Body of pancreas (tissue), 4 donors: ENCODE measurements at regions not wholly inside any gene's neighbourhood (a gene's known extent, or its start where the extent isn't known, plus 50 kb on each side); places are given as distances from the start of the nearest gene placed in this dataset.

ENCODE experiments used
- ATAC-seq: fragments of 150-250 bp; one replicate; pipeline ENCODE4 v1.9.1; 2016
- DNase-seq, 4 donors: peaks; one replicate each; pipeline ENCODE4 v3.0.0-alpha.2; 2019
- H3K27ac ChIP-seq, 4 donors: fragments of 200-600 bp; sonication (generic); 1 replicate in 3 of 4; 2 replicates in 1 of 4; pipeline versions ENCODE4 v1.5.1 to v1.6.1; 2016 to 2019; ENCODE audit warnings: mild to moderate bottlenecking in 1 of 4, mixed read lengths in 1 of 4, moderate library complexity in 1 of 4
- H3K27me3 ChIP-seq, 2 donors: fragments of 200-600 bp; sonication (generic); one replicate each; pipeline ENCODE4 v1.6.0; 2016; ENCODE audit warnings: mild to moderate bottlenecking in 1 of 2
- H3K36me3 ChIP-seq, 2 donors: fragments of 200-600 bp; sonication (generic); replicated peaks in 1 of 2; 2 replicates each; pipeline ENCODE4 v1.5.1; 2016; ENCODE audit warnings: low read depth in 2 of 2; ENCODE audit not compliant: insufficient read depth in 1 of 2
- H3K4me1 ChIP-seq: fragments of 200-600 bp; sonication (generic); one replicate; pipeline ENCODE4 v1.6.0; 2016
- H3K4me3 ChIP-seq, 2 donors: fragments of 200-600 bp; sonication (generic); 1 replicate in 1 of 2; 2 replicates in 1 of 2; pipeline ENCODE4 v1.5.1; 2016 to 2019
- H3K9me3 ChIP-seq, 3 donors: fragments of 200-600 bp; sonication (generic); 1 replicate in 2 of 3; 2 replicates in 1 of 3; pipeline ENCODE4 v1.5.1; 2016
- POLR2A ChIP-seq, 3 donors: fragments of 450-650 bp; IDR thresholded peaks; one replicate each; pipeline ENCODE4 v1.6.1; 2016; ENCODE audit warnings: antibody characterized with exemption in 3 of 3, mild to moderate bottlenecking in 2 of 3
- WGBS, 2 donors: methylation state at CpG; one replicate each; pipeline ENCODE4 v1.1.5; 2017; 5-methylcytosine and 5-hydroxymethylcytosine counted together
- intact Hi-C: fragments of 100-400 bp; cut with DNase I; formaldehyde crosslinking; loops from one replicate; pipeline ENCODE4 v1.15.1; 2023
- TF ChIP-seq, protein P1 (sequence below), 7 experiments: fragments of 450-650 bp in 4 of 7; fragments of 200-600 bp in 3 of 7; sonication (generic) in 3 of 7; IDR thresholded peaks; one replicate each; pipeline ENCODE4 v1.5.1; 2016 to 2019; ENCODE audit warnings: antibody characterized with exemption in 7 of 7

DNA sequence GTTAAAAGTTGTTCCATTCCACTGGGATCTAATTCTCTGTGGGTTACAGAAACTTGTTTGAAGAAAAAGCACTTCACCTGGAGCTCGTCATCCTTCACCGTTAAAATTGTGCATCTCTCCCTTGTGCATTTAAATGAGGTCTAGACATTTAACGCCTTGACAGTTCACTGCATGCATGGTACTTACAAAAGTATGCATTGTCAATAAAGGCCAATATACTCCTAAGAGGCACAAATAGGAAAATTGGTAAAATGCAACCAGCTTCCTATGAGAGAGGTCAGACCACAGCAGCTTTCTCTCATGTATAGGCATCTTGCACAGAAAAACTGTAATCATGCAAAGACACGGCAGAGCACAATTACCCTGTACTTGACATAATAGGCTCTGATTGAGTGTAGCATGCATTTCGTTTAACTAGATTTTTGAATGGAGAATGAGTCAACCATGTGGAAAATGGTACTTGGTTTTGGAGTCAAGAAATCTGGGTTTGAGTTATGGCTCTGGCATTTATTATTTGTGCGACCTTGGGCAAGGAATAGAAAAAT lies 378.5 kb downstream of the RFPL4B start:
- no peak for DNase-seq
- Histone ChIP-seq H3K4me1 (no peaks in the 10 kb centered on the region), H3K4me3 (no peak overlapping the region), H3K27ac (no peak overlapping the region), H3K9me3 (no peaks in the 10 kb centered on the region), H3K27me3 (no peaks in the 10 kb centered on the region), H3K36me3 (no peaks in the 10 kb centered on the region)
- 80 to 85% methylated on average over 6 of the region's 6 CpGs for WGBS, 2 donors
- TF ChIP-seq POLR2A (IDR thresholded peaks at IDR 0.05) = no peak
- TF ChIP-seq, protein P1, sequence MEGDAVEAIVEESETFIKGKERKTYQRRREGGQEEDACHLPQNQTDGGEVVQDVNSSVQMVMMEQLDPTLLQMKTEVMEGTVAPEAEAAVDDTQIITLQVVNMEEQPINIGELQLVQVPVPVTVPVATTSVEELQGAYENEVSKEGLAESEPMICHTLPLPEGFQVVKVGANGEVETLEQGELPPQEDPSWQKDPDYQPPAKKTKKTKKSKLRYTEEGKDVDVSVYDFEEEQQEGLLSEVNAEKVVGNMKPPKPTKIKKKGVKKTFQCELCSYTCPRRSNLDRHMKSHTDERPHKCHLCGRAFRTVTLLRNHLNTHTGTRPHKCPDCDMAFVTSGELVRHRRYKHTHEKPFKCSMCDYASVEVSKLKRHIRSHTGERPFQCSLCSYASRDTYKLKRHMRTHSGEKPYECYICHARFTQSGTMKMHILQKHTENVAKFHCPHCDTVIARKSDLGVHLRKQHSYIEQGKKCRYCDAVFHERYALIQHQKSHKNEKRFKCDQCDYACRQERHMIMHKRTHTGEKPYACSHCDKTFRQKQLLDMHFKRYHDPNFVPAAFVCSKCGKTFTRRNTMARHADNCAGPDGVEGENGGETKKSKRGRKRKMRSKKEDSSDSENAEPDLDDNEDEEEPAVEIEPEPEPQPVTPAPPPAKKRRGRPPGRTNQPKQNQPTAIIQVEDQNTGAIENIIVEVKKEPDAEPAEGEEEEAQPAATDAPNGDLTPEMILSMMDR (IDR thresholded peaks at IDR 0.05) = no peak
- ATAC-seq = no peak
- intact Hi-C loops = no loop called here

DNA sequence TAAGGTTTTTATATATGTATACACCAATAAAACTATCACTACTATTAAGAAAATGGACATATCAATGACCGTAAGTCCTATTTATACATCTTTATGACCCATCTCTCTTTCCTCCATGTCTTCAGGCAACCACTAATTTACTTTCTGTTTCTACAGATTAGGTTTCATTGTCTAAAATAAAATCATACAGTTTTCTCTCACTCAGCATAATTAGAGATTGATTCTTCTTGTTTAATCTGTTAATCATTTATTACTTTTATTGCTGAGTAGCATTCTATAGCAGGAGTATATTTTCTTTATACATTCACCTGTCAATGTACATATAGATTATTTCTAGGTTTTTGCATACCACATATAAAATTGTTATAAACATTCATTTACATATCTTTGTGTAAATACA lies 388.0 kb downstream of the RFPL4B start:
- no peaks in the 10 kb centered on the region for H3K27me3 ChIP-seq
- intact Hi-C loops = no loop called here
- WGBS, 2 donors = 89 to 90% methylated on average over 1 of the region's 1 CpG

GRCh38 chr6:112739766-112740165 lies 392.6 kb downstream of the RFPL4B start:
- Histone ChIP-seq H3K27ac (no peak overlapping the region), H3K27me3 (no peaks in the 10 kb centered on the region), H3K4me1 (no peaks in the 10 kb centered on the region), H3K9me3 (no peaks in the 10 kb centered on the region), H3K4me3 (no peak overlapping the region), H3K36me3 (no peaks in the 10 kb centered on the region)
- ATAC-seq (no peak), DNase-seq (no peak)
- intact Hi-C loops = no loop called here
- TF ChIP-seq, protein P1 (IDR thresholded peaks at IDR 0.05) = no peak
- TF ChIP-seq POLR2A (IDR thresholded peaks at IDR 0.05) = no peak

More for the DNA sequence above, 388.0 kb downstream of the RFPL4B start:
- TF ChIP-seq POLR2A (IDR thresholded peaks at IDR 0.05) = no peak
- TF ChIP-seq, protein P1 (IDR thresholded peaks at IDR 0.05) = no peak
- ATAC-seq (no peak), DNase-seq (no peak)
- H3K4me1 ChIP-seq = no peaks in the 10 kb centered on the region
- H3K4me3 ChIP-seq = no peak overlapping the region
- no peaks in the 10 kb centered on the region for H3K36me3 ChIP-seq
- no peak overlapping the region for H3K27ac ChIP-seq
- no peaks in the 10 kb centered on the region for H3K9me3 ChIP-seq

GRCh38 chr6:112743323-112743722 lies 396.2 kb downstream of the RFPL4B start:
- intact Hi-C loops = no loop called here

DNA sequence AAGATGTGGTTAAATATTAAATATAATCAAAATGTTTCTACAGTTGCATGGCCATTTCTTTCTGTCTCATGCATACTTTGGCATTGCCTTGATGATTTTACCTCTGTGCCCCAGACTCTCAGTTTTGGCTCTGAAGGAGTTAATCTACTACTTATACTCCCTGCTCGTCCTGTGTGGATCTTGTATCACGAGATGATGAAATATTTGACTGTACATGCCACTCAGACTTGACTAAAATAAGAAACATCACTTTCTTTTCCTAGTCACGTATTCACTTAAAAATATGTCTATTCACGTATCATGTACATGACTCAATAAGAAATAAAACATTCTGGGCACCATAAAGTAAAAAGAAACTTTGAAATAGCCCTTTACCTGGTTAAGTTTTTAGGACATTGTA lies 397.7 kb downstream of the RFPL4B start:
- DNase-seq (no peak), ATAC-seq (no peak)
- Histone ChIP-seq H3K27me3 (no peaks in the 10 kb centered on the region), H3K4me3 (no peak overlapping the region), H3K27ac (no peak overlapping the region), H3K36me3 (no peaks in the 10 kb centered on the region), H3K9me3 (no peaks in the 10 kb centered on the region), H3K4me1 (no peaks in the 10 kb centered on the region)
- TF ChIP-seq POLR2A (IDR thresholded peaks at IDR 0.05) = no peak
- TF ChIP-seq, protein P1 (IDR thresholded peaks at IDR 0.05) = no peak
- WGBS, 2 donors = 54 to 59% methylated on average over 4 of the region's 4 CpGs
- intact Hi-C loops = no loop called here

More at GRCh38 chr6:112743323-112743722, 396.2 kb downstream of the RFPL4B start:
- H3K36me3 ChIP-seq = no peaks in the 10 kb centered on the region
- H3K27me3 ChIP-seq = no peaks in the 10 kb centered on the region
- TF ChIP-seq, protein P1 (IDR thresholded peaks at IDR 0.05) = no peak
- TF ChIP-seq POLR2A (IDR thresholded peaks at IDR 0.05) = no peak
- H3K27ac ChIP-seq = no peak overlapping the region
- H3K4me1 ChIP-seq = no peaks in the 10 kb centered on the region
- no peaks in the 10 kb centered on the region for H3K9me3 ChIP-seq
- no peak overlapping the region for H3K4me3 ChIP-seq
- DNase-seq (no peak), ATAC-seq (no peak)
- 85 to 86% methylated on average over 1 of the region's 1 CpG for WGBS, 2 donors
